ENCODE measurements at regions not wholly inside any gene's neighbourhood (a gene's known extent, or its start where the extent isn't known, plus 50 kb on each side); places are given as distances from the start of the nearest gene placed in this dataset.

GRCh38 chr14:85437148-85437547 lies 92.8 kb upstream of the FLRT2 start:
- H3K27me3 ChIP-seq (ENCODE audit: insufficient read depth, low read depth, low read length) = no peaks in the 10 kb centered on the region
- H3K4me2 ChIP-seq (ENCODE audit: low read length) = no peak overlapping the region
- H3K9ac ChIP-seq (ENCODE audit: low read length) = no peak overlapping the region
- no peaks in the 10 kb centered on the region for H3K9me3 ChIP-seq (ENCODE audit: low read length)
- no peaks in the 10 kb centered on the region for H3K9me2 ChIP-seq (ENCODE audit: insufficient read depth, low read length)
- no peak overlapping the region for H3K27ac ChIP-seq (ENCODE audit: low read length)
- H3F3A ChIP-seq (ENCODE audit: insufficient read depth, low read length, poor library complexity, severe bottlenecking) = no peaks in the 10 kb centered on the region
- H3K36me3 ChIP-seq (ENCODE audit: insufficient read depth, low read length) = no peaks in the 10 kb centered on the region
- no peaks in the 10 kb centered on the region for H3K79me2 ChIP-seq (replicated peaks; ENCODE audit: insufficient read depth, low read length)
- TF ChIP-seq EZH2 (IDR thresholded peaks at IDR 0.05; ENCODE audit: borderline replicate concordance, insufficient read depth, low read length, poor library complexity, severe bottlenecking) (no peak), TAF1 (IDR thresholded peaks at IDR 0.05; ENCODE audit: low read depth) (no peak), MXI1 (conservative IDR thresholded peaks at IDR 0.05; ENCODE audit: poor library complexity, severe bottlenecking) (no peak), RAD21 (conservative IDR thresholded peaks at IDR 0.05) (no peak), CTCF (IDR thresholded peaks at IDR 0.05; ENCODE audit: poor library complexity, severe bottlenecking) (no peak), EP300 (conservative IDR thresholded peaks at IDR 0.05; ENCODE audit: poor library complexity, severe bottlenecking) (no peak), POLR2AphosphoS5 (IDR thresholded peaks at IDR 0.05) (no peak), SMC3 (conservative IDR thresholded peaks at IDR 0.05; ENCODE audit: poor library complexity) (no peak)
- TF ChIP-seq, protein P1, sequence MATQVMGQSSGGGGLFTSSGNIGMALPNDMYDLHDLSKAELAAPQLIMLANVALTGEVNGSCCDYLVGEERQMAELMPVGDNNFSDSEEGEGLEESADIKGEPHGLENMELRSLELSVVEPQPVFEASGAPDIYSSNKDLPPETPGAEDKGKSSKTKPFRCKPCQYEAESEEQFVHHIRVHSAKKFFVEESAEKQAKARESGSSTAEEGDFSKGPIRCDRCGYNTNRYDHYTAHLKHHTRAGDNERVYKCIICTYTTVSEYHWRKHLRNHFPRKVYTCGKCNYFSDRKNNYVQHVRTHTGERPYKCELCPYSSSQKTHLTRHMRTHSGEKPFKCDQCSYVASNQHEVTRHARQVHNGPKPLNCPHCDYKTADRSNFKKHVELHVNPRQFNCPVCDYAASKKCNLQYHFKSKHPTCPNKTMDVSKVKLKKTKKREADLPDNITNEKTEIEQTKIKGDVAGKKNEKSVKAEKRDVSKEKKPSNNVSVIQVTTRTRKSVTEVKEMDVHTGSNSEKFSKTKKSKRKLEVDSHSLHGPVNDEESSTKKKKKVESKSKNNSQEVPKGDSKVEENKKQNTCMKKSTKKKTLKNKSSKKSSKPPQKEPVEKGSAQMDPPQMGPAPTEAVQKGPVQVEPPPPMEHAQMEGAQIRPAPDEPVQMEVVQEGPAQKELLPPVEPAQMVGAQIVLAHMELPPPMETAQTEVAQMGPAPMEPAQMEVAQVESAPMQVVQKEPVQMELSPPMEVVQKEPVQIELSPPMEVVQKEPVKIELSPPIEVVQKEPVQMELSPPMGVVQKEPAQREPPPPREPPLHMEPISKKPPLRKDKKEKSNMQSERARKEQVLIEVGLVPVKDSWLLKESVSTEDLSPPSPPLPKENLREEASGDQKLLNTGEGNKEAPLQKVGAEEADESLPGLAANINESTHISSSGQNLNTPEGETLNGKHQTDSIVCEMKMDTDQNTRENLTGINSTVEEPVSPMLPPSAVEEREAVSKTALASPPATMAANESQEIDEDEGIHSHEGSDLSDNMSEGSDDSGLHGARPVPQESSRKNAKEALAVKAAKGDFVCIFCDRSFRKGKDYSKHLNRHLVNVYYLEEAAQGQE (IDR thresholded peaks at IDR 0.05; ENCODE audit: borderline replicate concordance) = no peak
- H3K4me3 ChIP-seq (ENCODE audit: low read length) = no peak overlapping the region
- H2AFZ ChIP-seq (ENCODE audit: low read depth, low read length) = no peak overlapping the region
- no peaks in the 10 kb centered on the region for H4K20me1 ChIP-seq (ENCODE audit: insufficient read depth)

- no peak overlapping the region for H3K4me2 ChIP-seq (ENCODE audit: low read length)
These were observed 91.9 kb upstream of the FLRT2 start for GRCh38 chr14:85438001-85438400.

More at GRCh38 chr14:85438001-85438400, 91.9 kb upstream of the FLRT2 start:
- H3K9me2 ChIP-seq (ENCODE audit: insufficient read depth, low read length) = no peaks in the 10 kb centered on the region
- no peaks in the 10 kb centered on the region for H3K27me3 ChIP-seq (ENCODE audit: insufficient read depth, low read depth, low read length)
- no peak overlapping the region for H3K4me3 ChIP-seq (ENCODE audit: low read length)
- H3K36me3 ChIP-seq (ENCODE audit: insufficient read depth, low read length) = no peaks in the 10 kb centered on the region
- no peak for TF ChIP-seq CTCF (IDR thresholded peaks at IDR 0.05; ENCODE audit: poor library complexity, severe bottlenecking)
- no peak for TF ChIP-seq MXI1 (conservative IDR thresholded peaks at IDR 0.05; ENCODE audit: poor library complexity, severe bottlenecking)
- H3K9me3 ChIP-seq (ENCODE audit: low read length) = no peaks in the 10 kb centered on the region
- H4K20me1 ChIP-seq (ENCODE audit: insufficient read depth) = no peaks in the 10 kb centered on the region
- no peak overlapping the region for H2AFZ ChIP-seq (ENCODE audit: low read depth, low read length)
- H3K9ac ChIP-seq (ENCODE audit: low read length) = no peak overlapping the region
- H3K79me2 ChIP-seq (replicated peaks; ENCODE audit: insufficient read depth, low read length) = no peaks in the 10 kb centered on the region
- no peaks in the 10 kb centered on the region for H3F3A ChIP-seq (ENCODE audit: insufficient read depth, low read length, poor library complexity, severe bottlenecking)
- H3K27ac ChIP-seq (ENCODE audit: low read length) = no peak overlapping the region
